PC-9 (cell line): ENCODE measurements at regions not wholly inside any gene's neighbourhood (a gene's known extent, or its start where the extent isn't known, plus 50 kb on each side); places are given as distances from the start of the nearest gene placed in this dataset.

Source experiments
- BruUV-seq: library from RNA; stranded (reverse); fragments of 400-500 nt; replicated peaks from 2 replicates; lab custom pipeline; 2021; lab: Mats Ljungman, UMichigan
- CTCF ChIA-PET: fragments of 300-600 bp; sonication (Branson Sonifier 250); formaldehyde crosslinking; loops from one replicate; lab custom pipeline; 2022; ENCODE audit warnings: antibody characterized with exemption; lab: Charles Lee
- POLR2A ChIA-PET: fragments of 300-600 bp; sonication (Branson Sonifier 250); formaldehyde crosslinking; loops from one replicate; lab custom pipeline; 2022; ENCODE audit warnings: antibody characterized with exemption; ENCODE audit not compliant: unreplicated experiment; lab: Charles Lee
- DNase-seq, 2 experiments: peaks; one replicate each; pipeline versions ENCODE4 v3.0.0 to v3.0.0-alpha.2; 2015 to 2022; ENCODE audit warnings: mixed read lengths in 1 of 2
- H2AFZ ChIP-seq: fragments of 200-600 bp; sonication (generic); 2 replicates; pipeline ENCODE4 v1.8.1; 2017; ENCODE audit warnings: antibody characterized with exemption
- H3F3A ChIP-seq: fragments of 200-600 bp; sonication (generic); 2 replicates; pipeline ENCODE4 v1.8.1; 2017; ENCODE audit warnings: antibody characterized with exemption, mild to moderate bottlenecking, low read depth; ENCODE audit not compliant: insufficient read depth
- H3K27ac ChIP-seq: fragments of 200-600 bp; sonication (generic); 2 replicates; pipeline ENCODE4 v1.6.1; 2016; ENCODE audit warnings: mixed run types
- H3K27me3 ChIP-seq: fragments of 200-600 bp; sonication (generic); 2 replicates; pipeline ENCODE4 v1.6.1; 2016; ENCODE audit warnings: low read depth, mixed run types; ENCODE audit not compliant: insufficient read depth
- H3K36me3 ChIP-seq: fragments of 200-600 bp; sonication (generic); 2 replicates; pipeline ENCODE4 v1.6.1; 2016; ENCODE audit warnings: low read depth, mixed run types
- H3K4me1 ChIP-seq: fragments of 200-600 bp; sonication (generic); replicated peaks from 2 replicates; pipeline ENCODE4 v1.6.1; 2016; ENCODE audit warnings: mixed run types; ENCODE audit not compliant: insufficient read depth
- H3K4me2 ChIP-seq: fragments of 200-600 bp; sonication (generic); 2 replicates; pipeline ENCODE4 v1.6.1; 2017; ENCODE audit warnings: mixed run types
- H3K4me3 ChIP-seq: fragments of 200-600 bp; sonication (generic); 2 replicates; pipeline ENCODE4 v1.6.1; 2016; ENCODE audit warnings: mixed run types
- H3K79me2 ChIP-seq: fragments of 200-600 bp; sonication (generic); 2 replicates; pipeline ENCODE4 v1.6.1; 2017; ENCODE audit warnings: low read depth, mixed run types
- H3K9me2 ChIP-seq: fragments of 200-600 bp; sonication (generic); 2 replicates; pipeline ENCODE4 v1.8.1; 2017; ENCODE audit warnings: mild to moderate bottlenecking; ENCODE audit not compliant: insufficient read depth
- H3K9me3 ChIP-seq: fragments of 200-600 bp; sonication (generic); 2 replicates; pipeline ENCODE4 v1.8.1; 2016; ENCODE audit warnings: low read depth; ENCODE audit not compliant: insufficient read depth
- H4K20me1 ChIP-seq: fragments of 200-600 bp; sonication (generic); 2 replicates; pipeline ENCODE4 v1.8.1; 2017; ENCODE audit not compliant: insufficient read depth
- EZH2 ChIP-seq: fragments of 200-600 bp; sonication (generic); IDR thresholded peaks from 2 replicates; pipeline ENCODE4 v1.8.0; 2017; ENCODE audit warnings: antibody characterized with exemption, low read depth
- intact Hi-C: fragments of 100-400 bp; cut with micrococcal nuclease; formaldehyde crosslinking; loops from one replicate; pipeline ENCODE4 v1.10.0; 2022; ENCODE audit not compliant: unreplicated experiment
- TF ChIP-seq, protein P1 (sequence below): fragments of 200-600 bp; sonication (generic); conservative IDR thresholded peaks from 2 replicates; pipeline ENCODE4 v1.6.1; 2017; ENCODE audit warnings: mixed run types, antibody characterized with exemption, mild to moderate bottlenecking, moderate library complexity

DNA sequence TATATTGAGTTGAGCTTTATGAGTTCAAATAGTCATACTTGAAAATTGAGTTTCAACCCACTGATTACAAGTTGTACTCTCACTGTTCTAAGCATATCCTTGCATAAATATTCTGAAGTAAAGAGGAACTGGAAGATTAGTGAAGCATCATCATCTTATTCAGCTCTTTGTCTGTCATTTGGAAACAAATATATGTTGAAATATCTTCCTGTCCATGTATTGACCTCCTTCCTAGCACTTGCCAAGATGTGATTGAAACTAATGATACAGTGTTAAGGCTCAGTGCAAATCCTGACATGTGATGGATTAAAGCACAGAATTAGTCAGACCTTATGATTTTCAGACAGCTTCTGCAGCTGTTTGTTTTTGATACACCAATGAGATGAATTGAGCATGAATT, 434.3 kb downstream of the TBC1D32 start:
- H3K36me3 ChIP-seq, result no peaks in the 10 kb centered on the region
- no peaks in the 10 kb centered on the region for H3K27me3 ChIP-seq
- intact Hi-C loops, result no loop called here
- TF ChIP-seq, protein P1, sequence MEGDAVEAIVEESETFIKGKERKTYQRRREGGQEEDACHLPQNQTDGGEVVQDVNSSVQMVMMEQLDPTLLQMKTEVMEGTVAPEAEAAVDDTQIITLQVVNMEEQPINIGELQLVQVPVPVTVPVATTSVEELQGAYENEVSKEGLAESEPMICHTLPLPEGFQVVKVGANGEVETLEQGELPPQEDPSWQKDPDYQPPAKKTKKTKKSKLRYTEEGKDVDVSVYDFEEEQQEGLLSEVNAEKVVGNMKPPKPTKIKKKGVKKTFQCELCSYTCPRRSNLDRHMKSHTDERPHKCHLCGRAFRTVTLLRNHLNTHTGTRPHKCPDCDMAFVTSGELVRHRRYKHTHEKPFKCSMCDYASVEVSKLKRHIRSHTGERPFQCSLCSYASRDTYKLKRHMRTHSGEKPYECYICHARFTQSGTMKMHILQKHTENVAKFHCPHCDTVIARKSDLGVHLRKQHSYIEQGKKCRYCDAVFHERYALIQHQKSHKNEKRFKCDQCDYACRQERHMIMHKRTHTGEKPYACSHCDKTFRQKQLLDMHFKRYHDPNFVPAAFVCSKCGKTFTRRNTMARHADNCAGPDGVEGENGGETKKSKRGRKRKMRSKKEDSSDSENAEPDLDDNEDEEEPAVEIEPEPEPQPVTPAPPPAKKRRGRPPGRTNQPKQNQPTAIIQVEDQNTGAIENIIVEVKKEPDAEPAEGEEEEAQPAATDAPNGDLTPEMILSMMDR, result no peak
- no peak for TF ChIP-seq EZH2
- H3K79me2 ChIP-seq, result no peaks in the 10 kb centered on the region
- H2AFZ ChIP-seq, result no peak overlapping the region
- ChIA-PET CTCF (no interaction called here), POLR2A (no interaction called here)
- H3K4me1 ChIP-seq, result no peaks in the 10 kb centered on the region
- BruUV-seq, result no TSS peak
- H4K20me1 ChIP-seq, result no peaks in the 10 kb centered on the region
- H3K4me2 ChIP-seq, result no peak overlapping the region
- no peak for DNase-seq
- H3K27ac ChIP-seq, result no peak overlapping the region
- no peaks in the 10 kb centered on the region for H3K9me2 ChIP-seq
- no peaks in the 10 kb centered on the region for H3F3A ChIP-seq
- no peak overlapping the region for H3K4me3 ChIP-seq
- H3K9me3 ChIP-seq, result no peaks in the 10 kb centered on the region

DNA sequence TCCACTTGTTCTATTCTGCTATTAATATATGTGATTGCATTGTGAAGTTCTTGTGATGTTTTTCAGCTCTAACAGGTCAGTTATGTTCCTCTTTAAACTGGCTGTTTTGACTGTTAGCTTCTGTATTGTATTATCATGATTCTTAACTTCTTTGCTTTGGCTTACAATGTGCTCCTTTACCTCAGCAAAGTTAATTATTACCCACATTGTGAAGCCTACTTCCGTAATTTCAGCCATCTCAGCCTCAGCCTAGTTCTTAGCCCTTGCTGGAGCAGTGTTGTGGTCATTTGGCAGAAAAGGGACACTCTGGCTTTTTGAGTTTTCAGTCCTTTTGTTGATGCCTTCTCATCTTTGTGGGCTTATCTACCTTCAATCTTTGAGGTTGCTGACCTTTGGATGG, 440.2 kb downstream of the TBC1D32 start:
- no peak for DNase-seq
- H3F3A ChIP-seq, result no peaks in the 10 kb centered on the region
- POLR2A ChIA-PET, result no interaction called here

DNA sequence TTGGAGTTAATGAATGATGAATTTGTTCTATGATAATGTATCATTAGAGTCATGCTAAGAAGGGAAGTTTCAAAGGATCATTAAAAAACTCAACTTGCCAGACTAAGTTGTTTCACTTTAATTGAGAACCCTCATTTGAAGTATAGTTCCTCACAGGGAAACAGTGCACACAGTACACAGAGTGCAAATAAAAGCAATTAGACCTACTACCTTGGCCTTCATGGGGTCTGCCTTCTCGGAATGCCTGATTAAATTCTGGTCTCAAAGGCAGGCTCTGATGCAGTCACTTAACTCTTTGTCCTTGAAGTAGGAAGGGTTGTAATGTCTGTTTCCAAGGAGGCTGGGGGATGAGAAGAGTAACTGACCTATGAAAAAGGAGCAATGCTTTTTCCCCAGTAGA, 457.3 kb downstream of the TBC1D32 start:
- 0 out of 2 replicates have a peak, but pooled peaks cover 4% of the 10 kb centered on the region for H3K9me2 ChIP-seq
- H3K79me2 ChIP-seq, result no peaks in the 10 kb centered on the region
- no peak overlapping the region for H2AFZ ChIP-seq
- TF ChIP-seq EZH2, result no peak
- TF ChIP-seq, protein P1, result no peak
- H3K4me3 ChIP-seq, result no peak overlapping the region
- DNase-seq, result no peak
- H3K27me3 ChIP-seq, result no peaks in the 10 kb centered on the region
- H3K27ac ChIP-seq, result no peak overlapping the region
- H3K9me3 ChIP-seq, result no peaks in the 10 kb centered on the region
- intact Hi-C loops, result no loop called here
- H4K20me1 ChIP-seq, result no peaks in the 10 kb centered on the region
- CTCF ChIA-PET, result no interaction called here
- POLR2A ChIA-PET, result no interaction called here
- BruUV-seq, result no TSS peak
- H3K36me3 ChIP-seq, result no peaks in the 10 kb centered on the region
- H3K4me2 ChIP-seq, result no peak overlapping the region
- H3K4me1 ChIP-seq, result no peaks in the 10 kb centered on the region
- no peaks in the 10 kb centered on the region for H3F3A ChIP-seq

More for the DNA sequence above, 440.2 kb downstream of the TBC1D32 start:
- CTCF ChIA-PET, result no interaction called here
- no TSS peak for BruUV-seq
- H3K27me3 ChIP-seq, result no peaks in the 10 kb centered on the region
- no peak overlapping the region for H3K4me3 ChIP-seq
- H4K20me1 ChIP-seq, result no peaks in the 10 kb centered on the region
- no peaks in the 10 kb centered on the region for H3K9me2 ChIP-seq
- H3K36me3 ChIP-seq, result no peaks in the 10 kb centered on the region
- TF ChIP-seq, protein P1, result no peak
- no peak for TF ChIP-seq EZH2
- intact Hi-C loops, result no loop called here
- no peak overlapping the region for H2AFZ ChIP-seq
- no peaks in the 10 kb centered on the region for H3K9me3 ChIP-seq
- no peaks in the 10 kb centered on the region for H3K79me2 ChIP-seq
- H3K4me1 ChIP-seq, result no peaks in the 10 kb centered on the region
- no peak overlapping the region for H3K4me2 ChIP-seq
- H3K27ac ChIP-seq, result no peak overlapping the region
